ENCODE measurements at regions not wholly inside any gene's neighbourhood (a gene's known extent, or its start where the extent isn't known, plus 50 kb on each side); places are given as distances from the start of the nearest gene placed in this dataset.

- no peak for TF ChIP-seq CTCF (conservative IDR thresholded peaks at IDR 0.05; ENCODE audit: low read depth in 2 of 2)
- no peak for TF ChIP-seq EZH2 (IDR thresholded peaks at IDR 0.05; ENCODE audit: low read depth, unreplicated experiment)
- TF ChIP-seq STAT1 (IDR thresholded peaks at IDR 0.05; ENCODE audit: unreplicated experiment): no peak
- no peak for TF ChIP-seq ZNF331 (CRISPR knock-in tag; IDR thresholded peaks at IDR 0.05; ENCODE audit: low read depth)
- no peak for TF ChIP-seq NANOG (IDR thresholded peaks at IDR 0.05; ENCODE audit: borderline replicate concordance)
- TF ChIP-seq POLR2AphosphoS5 (IDR thresholded peaks at IDR 0.05; ENCODE audit: low read depth): no peak
- TF ChIP-seq EZH2phosphoT487 (IDR thresholded peaks at IDR 0.05; ENCODE audit: unreplicated experiment): no peak
- TF ChIP-seq REST (IDR thresholded peaks at IDR 0.05; ENCODE audit: unreplicated experiment): no peak
- TF ChIP-seq CREB1 (CRISPR knock-in tag; IDR thresholded peaks at IDR 0.05; ENCODE audit: low read depth): no peak
- TF ChIP-seq ZNF462 (CRISPR knock-in tag; IDR thresholded peaks at IDR 0.05): no peak
- no peak for TF ChIP-seq JUNB (IDR thresholded peaks at IDR 0.05; ENCODE audit: unreplicated experiment)
- no peak for TF ChIP-seq ETS1 (IDR thresholded peaks at IDR 0.05)
- TF ChIP-seq ZNF114 (CRISPR knock-in tag; IDR thresholded peaks at IDR 0.05): no peak
These were observed 128.4 kb upstream of the JAG1 start for GRCh38 chr20:10802236-10802635.

Measured in GM23338 (cell line).